Activated CD4-positive, alpha-beta T cell treated with anti-CD3 and anti-CD28 coated beads, Interleukin-2, amount 50 U/mL, for 24 hours (primary cell): ENCODE measurements at regions not wholly inside any gene's neighbourhood (a gene's known extent, or its start where the extent isn't known, plus 50 kb on each side); places are given as distances from the start of the nearest gene placed in this dataset.
"Not testable (repeated sequence)": the region's sequence is repeated elsewhere in the genome, so short reads cannot be mapped to it uniquely, and the experiment has no call there.

Source experiments
- DNase-seq, 2 donors: peaks; one replicate each; pipeline ENCODE4 v3.0.0-alpha.2; 2020; ENCODE audit warnings: low read depth in 1 of 2, low spot score in 1 of 2

DNA sequence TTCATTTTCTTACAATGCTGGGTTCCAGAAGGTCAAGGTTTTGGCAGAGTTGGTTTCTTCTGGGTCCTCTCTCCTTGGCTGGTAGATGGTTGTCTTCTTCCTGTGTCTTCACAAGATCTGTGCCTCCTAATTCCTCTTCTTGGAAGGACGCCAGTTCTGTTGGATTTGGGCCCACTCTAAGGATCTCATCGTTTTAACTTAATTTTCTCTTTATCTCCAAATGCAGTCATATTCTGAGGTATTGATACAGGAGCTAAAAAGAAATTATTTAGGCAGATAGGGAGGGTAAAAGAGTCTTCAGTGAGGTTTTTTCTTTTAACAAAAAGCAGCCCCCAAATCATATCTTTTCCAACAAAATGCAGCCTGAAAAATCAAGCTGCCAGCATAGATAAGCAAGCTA is 998.4 kb downstream of the SOCS6 start:
- no peak for DNase-seq

DNA sequence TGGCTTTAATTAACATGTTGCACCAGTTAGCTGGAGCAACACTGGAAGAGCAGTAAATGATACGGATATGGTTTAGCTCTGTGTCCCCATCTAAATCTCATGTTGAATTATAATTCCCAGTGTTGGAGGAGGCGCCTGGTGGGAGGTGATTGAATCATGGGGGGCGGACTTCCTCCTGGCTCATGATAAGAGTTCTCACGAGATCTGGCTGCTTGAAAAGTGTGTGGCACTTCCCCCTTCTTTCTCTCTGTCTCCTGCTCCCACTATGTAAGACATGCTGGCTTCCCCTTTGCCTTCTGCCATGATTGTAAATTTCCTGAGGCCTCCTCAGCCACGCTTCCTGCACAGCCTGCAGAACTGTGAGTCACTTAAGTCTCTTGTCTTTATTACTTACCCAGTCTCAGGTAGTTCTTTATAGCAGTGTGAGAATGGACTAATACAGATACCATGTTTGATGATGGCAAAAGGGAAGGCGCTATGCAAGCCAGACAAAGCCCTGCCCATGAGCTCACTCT is 963.6 kb downstream of the SOCS6 start:
- no peak for DNase-seq

DNA sequence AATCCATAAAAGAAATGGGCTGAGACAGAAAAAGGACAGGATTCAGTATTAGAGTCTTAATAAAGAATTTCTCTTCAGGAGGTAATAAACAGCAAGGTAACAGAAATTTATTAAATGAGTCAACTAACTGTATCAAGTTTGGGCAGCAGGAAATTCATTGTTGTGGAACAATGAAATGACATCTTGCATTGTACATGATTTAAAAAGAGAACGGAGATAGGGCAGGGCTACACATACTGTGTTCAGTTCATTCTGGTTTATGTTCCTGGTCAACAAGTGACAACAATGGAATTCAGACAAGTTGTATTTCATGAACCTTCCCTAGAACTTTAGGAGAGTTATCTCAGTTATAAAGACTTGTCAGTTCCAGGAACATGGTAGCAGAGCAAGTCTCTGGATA is 961.3 kb downstream of the SOCS6 start:
- no peak for DNase-seq

DNA sequence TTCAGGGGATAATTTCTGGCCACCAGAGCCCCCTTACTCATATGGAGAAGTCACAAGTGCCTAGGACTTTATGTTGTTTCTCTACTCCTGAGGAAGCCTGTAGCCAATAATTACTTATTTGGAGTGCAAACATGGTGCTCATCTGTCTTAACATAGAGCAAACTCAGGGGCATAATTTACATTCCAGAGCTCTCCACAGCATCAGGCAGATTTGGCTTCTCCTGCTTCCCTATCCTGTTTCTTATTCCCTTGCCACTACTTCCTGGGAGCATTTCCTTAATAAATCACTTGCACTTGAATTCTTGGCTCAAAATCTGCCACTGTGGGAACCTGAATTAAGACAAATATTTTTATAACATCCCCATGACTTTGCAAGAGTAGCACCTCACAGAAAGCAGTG is 960.9 kb downstream of the SOCS6 start:
- no peak for DNase-seq

DNA sequence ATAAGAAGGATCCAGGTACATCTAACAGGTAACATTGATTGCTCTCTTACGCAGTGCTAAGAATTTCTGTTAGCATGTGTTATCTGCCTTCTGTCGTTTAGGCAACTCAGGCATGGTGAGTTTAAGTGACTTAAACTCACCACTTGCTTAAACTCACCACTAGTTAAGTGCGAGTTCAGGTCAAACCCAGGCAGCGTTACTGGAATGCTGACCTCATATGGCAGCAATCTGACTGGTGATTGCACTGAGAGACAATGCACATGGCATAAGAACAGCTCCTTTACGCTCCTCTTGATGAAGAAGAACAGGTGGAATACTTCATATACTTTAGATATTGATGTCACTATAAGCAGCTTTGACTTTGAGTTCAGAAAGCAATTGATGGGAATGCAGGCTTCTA is 954.1 kb downstream of the SOCS6 start:
- no peak for DNase-seq

DNA sequence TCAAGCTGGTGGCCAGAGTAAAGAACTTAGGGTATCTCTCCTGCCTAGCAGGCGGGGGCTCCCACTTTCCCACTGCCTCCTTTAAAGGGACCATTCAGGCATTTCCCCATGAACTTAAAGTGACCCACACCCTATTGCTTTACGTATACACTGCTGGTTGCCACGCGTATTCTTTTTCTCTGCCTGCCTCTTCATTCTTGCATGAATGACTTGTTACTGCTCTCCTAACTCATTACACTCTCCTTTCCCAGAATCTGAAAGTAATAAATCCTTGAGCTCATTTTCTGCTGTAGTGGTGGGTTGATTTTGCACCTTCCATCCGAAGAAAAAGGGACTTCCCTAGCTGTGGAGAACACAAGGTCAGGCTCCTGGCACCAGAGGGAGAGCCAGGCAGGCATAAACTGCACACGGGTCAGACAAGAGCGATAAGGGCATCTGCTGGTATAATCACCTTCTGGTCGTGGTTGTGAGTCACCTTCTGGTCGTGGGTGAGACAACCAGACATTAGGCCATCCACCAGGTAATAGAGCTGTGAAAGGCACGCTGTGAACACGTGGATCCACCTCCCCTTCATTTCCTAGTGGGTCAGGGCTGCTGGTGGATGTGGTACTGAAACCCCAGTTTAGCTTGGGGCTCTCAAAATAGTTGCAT is 950.3 kb downstream of the SOCS6 start:
- no peak for DNase-seq

DNA sequence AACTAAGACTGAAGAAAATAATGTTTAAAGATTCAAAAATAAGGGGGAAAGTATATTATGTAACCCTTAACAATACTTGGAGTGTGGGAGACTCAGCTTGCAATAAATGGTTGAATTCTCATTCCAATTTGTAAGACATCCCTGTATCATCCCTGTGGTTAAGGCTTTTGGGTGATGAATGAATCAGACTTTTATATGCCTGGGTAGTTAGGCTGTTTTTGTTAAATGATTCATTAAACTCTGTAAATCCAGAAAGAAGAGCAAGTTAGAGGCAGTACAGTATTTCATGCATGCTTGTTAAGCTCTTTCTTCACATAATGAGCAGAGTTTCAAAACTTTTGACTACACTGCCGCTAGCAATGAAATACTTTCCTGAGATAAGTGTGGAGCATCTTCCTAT is 948.8 kb downstream of the SOCS6 start:
- no peak for DNase-seq

DNA sequence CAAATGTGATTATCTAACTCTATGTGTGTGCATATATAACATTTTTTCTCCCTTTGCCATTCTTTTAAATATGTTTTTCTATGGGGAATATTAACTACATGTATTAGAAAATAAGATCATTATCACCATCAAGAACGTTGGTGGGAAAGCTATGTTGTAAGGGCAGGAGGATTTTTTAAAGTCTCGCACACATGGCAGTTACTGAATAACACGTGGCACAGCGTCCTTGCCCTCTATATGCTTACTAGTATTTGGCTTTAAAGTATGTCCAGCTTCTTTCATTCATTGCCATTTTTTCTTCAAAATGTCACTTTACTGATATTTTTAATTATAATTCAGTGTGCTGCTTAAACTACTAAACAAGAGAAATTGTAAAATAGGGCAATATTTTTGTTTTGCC is 944.3 kb downstream of the SOCS6 start:
- DNase-seq: no peak

DNA sequence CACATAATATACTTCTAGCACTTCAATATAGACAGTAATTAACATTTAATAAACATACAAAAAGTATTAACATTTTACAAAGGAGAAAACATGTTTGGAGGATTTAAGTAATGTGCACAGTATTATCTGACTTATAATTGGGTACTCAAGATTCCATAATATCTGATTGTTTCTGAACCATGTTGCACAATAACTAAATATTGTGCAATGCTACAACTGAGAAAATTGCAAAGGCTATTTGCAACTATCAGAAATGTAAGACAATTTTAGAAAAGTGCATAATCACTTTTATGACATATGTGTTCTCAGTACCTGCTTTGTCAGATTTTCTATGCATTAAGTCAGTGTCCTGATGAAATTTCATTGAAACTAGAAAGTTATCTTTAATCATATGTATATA is 934.6 kb downstream of the SOCS6 start:
- DNase-seq: no peak

DNA sequence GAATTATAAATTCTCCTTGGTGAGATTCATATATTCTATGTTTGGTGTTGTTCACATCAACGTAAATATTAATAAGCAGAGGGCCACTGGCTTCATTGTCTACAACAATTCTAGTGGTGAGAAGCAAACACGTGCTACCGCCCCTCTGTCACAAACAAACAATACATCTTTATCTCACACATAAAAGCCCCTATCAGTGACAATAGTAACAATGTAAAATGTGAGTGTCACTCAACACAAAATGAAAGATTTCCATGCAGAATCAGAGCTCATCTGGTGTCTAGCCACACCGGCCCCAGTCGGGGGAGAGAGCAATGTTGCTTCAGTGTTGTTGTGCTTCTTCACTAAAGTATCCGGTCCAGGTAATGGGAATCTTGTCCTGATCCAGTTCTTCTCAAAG is 932.6 kb downstream of the SOCS6 start:
- no peak for DNase-seq

DNA sequence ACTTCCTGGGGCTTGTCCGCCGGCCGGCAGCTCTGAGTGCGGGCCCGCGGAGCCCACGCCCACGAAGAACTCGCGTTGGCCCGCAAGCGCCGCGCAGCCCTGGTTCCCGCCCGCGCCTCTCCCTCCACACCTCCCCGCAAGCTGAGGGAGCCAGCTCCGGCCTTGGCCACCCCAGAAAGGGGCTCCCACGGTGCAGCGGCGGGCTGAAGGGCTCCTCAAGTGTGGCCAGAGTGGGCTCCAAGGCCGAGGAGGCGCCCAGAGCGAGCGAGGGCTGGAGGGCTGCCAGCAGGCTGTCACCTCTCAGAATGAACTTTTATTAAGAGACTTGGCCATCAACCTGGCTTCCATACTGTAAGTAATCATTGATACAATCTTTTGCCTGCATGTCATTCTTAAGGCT is 923.9 kb downstream of the SOCS6 start:
- not testable (repeated sequence) for DNase-seq

DNA sequence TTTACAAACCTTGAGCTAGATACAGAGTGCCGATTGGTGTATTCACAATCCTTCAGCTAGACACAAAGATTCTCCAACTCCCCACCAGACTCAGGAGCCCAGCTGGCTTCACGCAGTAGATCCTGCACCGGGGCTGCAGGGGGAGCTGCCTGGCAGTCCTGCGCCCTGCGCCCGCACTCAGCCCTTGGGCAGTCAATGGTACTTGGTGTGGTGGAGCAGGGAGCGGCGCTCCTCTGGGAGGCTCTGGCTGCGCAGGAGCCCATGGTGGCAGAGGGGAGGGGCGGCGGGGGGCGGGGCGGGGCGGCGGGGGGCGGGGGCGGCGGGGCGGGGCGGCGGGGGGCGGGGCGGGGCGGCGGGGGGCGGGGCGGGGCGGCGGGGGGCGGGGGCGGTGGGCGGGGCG is 923.4 kb downstream of the SOCS6 start:
- DNase-seq: no peak

DNA sequence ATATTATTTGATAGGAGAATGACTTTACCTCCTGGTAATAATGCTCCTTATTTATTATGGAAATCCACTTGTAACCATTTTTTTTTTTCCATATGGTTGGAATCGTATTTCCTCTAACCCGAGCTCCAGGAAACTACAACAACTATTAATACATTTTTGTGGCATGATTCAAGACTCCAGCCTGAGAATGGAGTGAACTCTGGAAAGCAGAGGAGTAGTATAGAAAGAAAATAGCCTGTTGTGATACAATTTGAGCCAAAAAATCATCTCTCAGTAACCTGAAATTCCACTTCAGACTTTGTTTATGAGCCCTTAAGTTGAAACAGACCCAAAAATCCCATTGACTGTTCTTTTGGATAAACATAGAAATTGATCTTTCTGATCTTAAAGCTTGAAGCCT is 921.1 kb downstream of the SOCS6 start:
- DNase-seq: no peak

DNA sequence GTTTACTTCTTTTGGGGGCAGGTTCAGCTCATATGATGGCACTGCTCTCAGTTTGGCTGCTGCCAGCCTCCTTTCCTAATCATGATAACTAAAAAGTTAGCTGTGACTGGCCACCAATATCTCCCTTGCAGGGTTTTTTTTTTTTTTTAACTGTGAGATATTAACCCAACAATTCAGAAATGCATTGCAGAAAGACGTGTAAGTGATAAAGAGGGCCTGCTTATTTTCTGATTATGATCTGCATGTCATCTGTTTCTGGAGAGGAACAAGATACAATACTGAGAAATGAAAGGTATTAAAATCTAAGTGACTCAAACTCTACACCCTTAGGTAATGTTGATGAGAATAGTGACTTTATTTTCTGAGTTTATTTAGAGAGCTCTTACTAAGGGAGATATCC is 905.6 kb downstream of the SOCS6 start:
- no peak for DNase-seq

DNA sequence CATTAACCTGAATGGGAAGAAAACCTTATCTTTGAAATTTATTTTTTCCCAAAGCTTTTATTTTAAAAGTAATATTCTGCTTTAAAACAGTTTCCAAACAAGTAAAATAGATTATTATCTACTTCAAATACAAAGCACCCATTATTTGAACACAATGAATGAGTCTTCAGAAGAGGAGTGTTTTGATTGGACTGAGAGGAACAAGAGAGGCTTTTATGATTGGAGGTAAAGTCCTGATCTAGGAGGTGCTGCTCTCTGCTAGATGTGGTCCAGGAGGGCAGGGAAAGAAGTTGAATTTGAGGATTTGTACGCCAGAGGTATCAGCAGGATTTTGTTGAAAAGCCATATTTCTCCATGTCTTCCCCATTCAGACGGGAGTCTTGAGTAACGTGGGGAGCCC is 900.7 kb downstream of the SOCS6 start:
- DNase-seq: no peak

DNA sequence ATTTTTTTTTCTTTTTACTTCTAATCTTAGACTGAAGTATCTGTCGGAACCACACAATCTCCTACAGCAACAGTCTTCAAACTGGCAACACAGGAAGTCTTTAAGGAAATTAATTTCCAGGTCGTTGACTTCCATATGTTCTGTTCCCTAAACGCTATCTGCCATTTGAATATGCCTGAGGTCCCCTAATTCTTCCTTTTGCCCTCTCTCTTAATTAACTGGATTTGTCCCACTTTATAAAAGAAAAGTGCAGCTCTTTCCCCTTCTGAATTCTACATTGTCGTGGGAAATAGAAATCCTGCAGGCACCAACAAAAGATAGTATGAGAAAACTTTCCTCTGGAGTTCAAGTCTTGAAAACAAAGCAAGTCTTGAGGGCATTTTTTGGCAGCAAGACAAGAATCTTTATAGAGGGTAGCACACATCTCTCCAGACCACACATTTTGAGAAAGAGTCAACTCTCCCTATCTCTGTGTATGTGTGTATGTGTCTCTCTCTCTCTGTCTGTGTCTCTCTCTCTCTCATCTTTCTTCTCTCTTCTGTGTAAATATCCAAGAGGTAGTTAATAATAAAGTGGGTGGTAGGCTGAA is 879.8 kb downstream of the SOCS6 start:
- DNase-seq: no peak

DNA sequence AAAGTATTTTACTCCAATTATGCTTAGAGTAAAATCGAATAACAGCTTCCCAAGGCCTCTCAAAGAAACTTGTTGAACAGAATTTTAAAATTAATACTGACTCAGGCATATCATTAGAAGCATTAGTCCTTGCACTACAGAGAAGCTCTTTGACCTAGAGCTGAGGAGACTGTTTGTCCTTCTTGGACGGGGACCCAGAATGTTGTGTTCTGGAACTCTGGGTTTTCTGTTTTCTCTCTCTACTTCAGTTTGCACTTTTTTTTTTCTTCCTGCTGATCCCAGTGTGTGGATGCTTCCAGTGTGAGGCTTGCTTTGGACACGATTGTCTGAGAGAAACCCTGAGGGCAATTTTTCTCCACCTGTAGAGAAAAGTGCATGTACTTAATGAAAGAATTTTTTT is 847.6 kb downstream of the SOCS6 start:
- DNase-seq: no peak

DNA sequence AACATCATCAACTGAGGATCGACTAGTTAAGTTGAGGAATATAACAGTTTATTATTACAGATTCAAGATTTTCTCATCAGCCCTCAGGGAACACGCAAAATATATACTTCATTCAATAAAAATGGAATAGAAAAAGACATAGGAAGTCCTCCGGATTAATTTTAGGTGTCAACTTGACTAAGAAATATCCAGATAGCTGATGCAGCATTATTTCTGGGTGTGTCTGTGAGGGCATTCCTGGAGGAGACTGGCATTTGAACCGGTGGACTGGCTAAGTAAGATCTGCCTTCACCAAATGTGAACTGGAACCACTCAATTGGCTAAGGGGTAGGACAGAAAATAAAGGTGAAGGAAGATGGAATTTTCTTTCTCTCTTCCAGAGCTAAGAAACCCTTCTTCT is 845.3 kb downstream of the SOCS6 start:
- no peak for DNase-seq

DNA sequence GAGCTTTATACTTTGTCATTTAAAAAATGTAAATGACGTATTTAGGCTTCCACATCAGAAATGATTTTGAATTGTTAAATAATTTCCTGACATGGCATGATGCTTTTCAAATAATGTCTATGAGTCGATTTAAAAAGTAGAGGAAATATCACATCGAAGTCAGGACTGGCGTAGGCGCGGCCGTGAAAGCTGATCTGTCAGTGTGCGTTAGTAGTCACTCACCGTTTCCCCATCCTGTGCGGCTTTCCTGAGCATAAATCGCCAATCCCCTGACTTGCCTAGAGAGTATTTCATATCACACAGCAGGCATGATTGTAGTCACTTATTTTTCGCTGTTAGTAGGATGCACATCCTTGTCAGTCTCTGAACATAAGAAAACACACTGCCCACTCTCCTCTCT is 843.1 kb downstream of the SOCS6 start:
- DNase-seq: no peak

DNA sequence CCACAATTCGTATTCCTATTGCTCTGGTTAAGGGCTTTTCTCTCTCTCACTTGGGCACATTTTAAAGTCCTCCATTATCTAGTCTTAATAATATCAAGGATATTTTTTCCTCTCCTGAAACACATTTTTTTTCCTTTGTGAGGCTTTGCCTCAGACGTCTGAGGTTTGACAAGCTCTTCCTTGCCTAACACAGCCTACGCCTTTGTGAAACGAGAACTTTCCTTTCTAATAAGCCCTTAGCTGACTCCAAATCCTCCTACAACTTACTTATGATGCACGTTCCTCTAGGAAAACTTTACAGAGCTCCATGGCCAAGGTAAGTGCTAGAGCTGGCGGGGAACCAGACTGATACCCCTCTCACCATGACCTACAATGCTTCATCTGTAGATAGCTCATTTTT is 841.5 kb downstream of the SOCS6 start:
- DNase-seq: no peak

DNA sequence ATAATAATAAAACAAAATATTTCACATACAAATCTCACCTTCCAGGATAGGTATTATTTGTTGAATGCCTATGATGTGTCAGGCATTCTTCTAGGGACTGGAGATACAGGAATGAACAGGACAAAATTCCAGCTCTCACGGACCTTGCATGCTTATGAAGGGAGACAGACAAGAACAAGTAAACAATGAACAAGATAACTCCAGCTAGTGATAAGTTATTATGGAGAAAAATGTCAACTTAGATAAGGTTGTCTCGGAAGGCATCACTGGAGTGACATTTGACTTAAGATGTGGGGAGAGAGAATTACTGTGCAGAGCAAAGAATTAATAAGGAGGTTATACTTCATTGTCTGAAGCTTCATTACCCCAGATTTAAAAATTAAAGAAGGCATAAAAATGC is 836.7 kb downstream of the SOCS6 start:
- no peak for DNase-seq

DNA sequence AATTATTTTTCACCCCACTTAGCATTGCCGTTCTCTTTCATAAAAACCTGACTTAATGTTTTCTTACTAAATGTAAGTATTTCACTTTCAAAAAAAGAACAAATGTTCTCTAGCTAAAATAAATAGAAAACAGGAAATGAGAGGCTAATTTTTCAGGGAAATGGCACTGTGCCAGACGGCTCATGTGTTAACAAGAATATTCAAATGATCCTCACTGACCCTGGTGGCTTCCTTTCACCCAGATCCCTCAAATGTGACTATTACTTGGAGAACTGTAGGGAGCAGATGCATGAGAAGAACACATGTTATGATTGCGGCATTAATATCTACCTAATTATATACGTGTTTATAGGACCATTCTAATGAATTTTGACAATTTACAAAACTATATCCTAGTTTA is 827.7 kb downstream of the SOCS6 start:
- no peak for DNase-seq

DNA sequence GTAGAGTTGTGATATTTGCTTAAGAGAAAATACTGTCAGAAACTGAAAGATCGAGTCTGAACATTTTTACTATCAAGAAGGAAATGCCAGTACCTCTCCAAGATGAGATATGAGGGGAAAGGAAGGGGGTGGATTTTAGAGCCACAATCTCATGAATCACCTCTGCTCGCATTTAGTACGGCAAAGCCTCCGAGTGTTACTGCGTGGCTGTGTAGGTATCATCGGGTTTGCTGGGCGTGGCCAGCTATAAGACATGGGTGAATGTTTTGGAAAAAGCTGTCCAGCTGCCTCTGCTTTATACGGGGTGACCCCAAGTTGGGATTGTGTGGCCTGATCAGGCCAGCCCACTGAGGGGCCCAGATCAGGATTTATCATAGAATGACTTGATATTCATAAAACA is 826.4 kb downstream of the SOCS6 start:
- DNase-seq: no peak
